Astrocyte (in vitro differentiated cells and primary cell): ENCODE measurements at regions not wholly inside any gene's neighbourhood (a gene's known extent, or its start where the extent isn't known, plus 50 kb on each side); places are given as distances from the start of the nearest gene placed in this dataset.

ENCODE experiments used
- DNase-seq: peaks from one replicate; pipeline ENCODE4 v3.0.0-alpha.2; 2010; ENCODE audit warnings: low read depth
- FAIRE-seq: peaks from 2 replicates; lab custom pipeline; 2011; peaks lifted over from hg19 to GRCh38; lab: Jason Lieb, UNC
- H2AFZ ChIP-seq: 2 replicates; pipeline ENCODE4 v1.6.0; 2012; ENCODE audit warnings: low read depth, low read length, inconsistent platforms
- H3K27ac ChIP-seq: 2 replicates; pipeline ENCODE4 v1.5.1; 2011; ENCODE audit warnings: low read depth, low read length, inconsistent platforms
- H3K27me3 ChIP-seq: 2 replicates; pipeline ENCODE4 v1.6.0; 2011; ENCODE audit warnings: low read length, inconsistent platforms; ENCODE audit not compliant: insufficient read depth
- H3K36me3 ChIP-seq: 2 replicates; pipeline ENCODE4 v1.5.1; 2011; ENCODE audit warnings: low read length, inconsistent platforms; ENCODE audit not compliant: insufficient read depth
- H3K4me1 ChIP-seq: 2 replicates; pipeline ENCODE4 v1.5.1; 2011; ENCODE audit warnings: low read length, inconsistent platforms; ENCODE audit not compliant: insufficient read depth
- H3K4me2 ChIP-seq: 2 replicates; pipeline ENCODE4 v1.6.0; 2012; ENCODE audit warnings: low read length, inconsistent platforms
- H3K4me3 ChIP-seq: 2 replicates; pipeline ENCODE4 v1.5.1; 2011; ENCODE audit warnings: low read depth, mild to moderate bottlenecking, low read length, inconsistent platforms; ENCODE audit not compliant: insufficient read depth
- H3K79me2 ChIP-seq: 2 replicates; pipeline ENCODE4 v1.6.0; 2012; ENCODE audit warnings: mild to moderate bottlenecking, low read length, inconsistent platforms; ENCODE audit not compliant: insufficient read depth
- H3K9ac ChIP-seq: 2 replicates; pipeline ENCODE4 v1.6.0; 2012; ENCODE audit warnings: mild to moderate bottlenecking, low read length, inconsistent platforms
- H3K9me3 ChIP-seq: 2 replicates; pipeline ENCODE4 v1.5.1; 2012; ENCODE audit warnings: low read depth, mild to moderate bottlenecking, low read length, inconsistent platforms; ENCODE audit not compliant: insufficient read depth
- H4K20me1 ChIP-seq: 2 replicates; pipeline ENCODE4 v1.6.0; 2012; ENCODE audit warnings: low read length, inconsistent platforms; ENCODE audit not compliant: insufficient read depth
- H3K27ac Mint-ChIP-seq: one replicate; pipeline ENCODE4 v1.8.0; 2021; ENCODE audit warnings: mild to moderate bottlenecking, mixed read lengths; ENCODE audit not compliant: unreplicated experiment
- H3K27me3 Mint-ChIP-seq: one replicate; pipeline ENCODE4 v1.8.0; 2021; ENCODE audit warnings: low read depth, mixed read lengths; ENCODE audit not compliant: unreplicated experiment
- H3K36me3 Mint-ChIP-seq: one replicate; pipeline ENCODE4 v1.8.0; 2021; ENCODE audit warnings: low read depth, mixed read lengths; ENCODE audit not compliant: unreplicated experiment
- H3K4me1 Mint-ChIP-seq: one replicate; pipeline ENCODE4 v1.8.0; 2021; ENCODE audit warnings: low read depth, mixed read lengths; ENCODE audit not compliant: unreplicated experiment
- H3K4me3 Mint-ChIP-seq: one replicate; pipeline ENCODE4 v1.8.0; 2021; ENCODE audit warnings: mild to moderate bottlenecking, moderate library complexity, mixed read lengths; ENCODE audit not compliant: unreplicated experiment
- H3K9me3 Mint-ChIP-seq: one replicate; pipeline ENCODE4 v1.8.0; 2021; ENCODE audit warnings: mild to moderate bottlenecking, mixed read lengths; ENCODE audit not compliant: unreplicated experiment
- EZH2 ChIP-seq: IDR thresholded peaks from 2 replicates; pipeline ENCODE4 v1.6.1; 2012; ENCODE audit warnings: mild to moderate bottlenecking, low read length, inconsistent platforms; ENCODE audit not compliant: insufficient read depth
- TF ChIP-seq, protein P1 (sequence below): IDR thresholded peaks from 2 replicates; pipeline ENCODE4 v1.5.1; 2011; ENCODE audit warnings: low read depth, mild to moderate bottlenecking, inconsistent platforms, low read length, moderate library complexity; ENCODE audit not compliant: insufficient read depth

- Histone ChIP-seq H3K9ac (no peak overlapping the region), H3K4me2 (no peak overlapping the region), H3K4me1 (no peaks in the 10 kb centered on the region), H3K27ac (no peak overlapping the region), H3K4me3 (no peak overlapping the region), H2AFZ (no peak overlapping the region), H4K20me1 (no peaks in the 10 kb centered on the region), H3K9me3 (no peaks in the 10 kb centered on the region), H3K36me3 (no peaks in the 10 kb centered on the region), H3K27me3 (no peaks in the 10 kb centered on the region), H3K79me2 (no peaks in the 10 kb centered on the region)
- DNase-seq = no peak
- H3K36me3 Mint-ChIP-seq = peaks cover 15% of the 10 kb centered on the region
- no peaks in the 10 kb centered on the region for H3K9me3 Mint-ChIP-seq
- peaks cover 2% of the 10 kb centered on the region for H3K27me3 Mint-ChIP-seq
- H3K4me3 Mint-ChIP-seq = no peak overlapping the region
- FAIRE-seq = no peak
- H3K4me1 Mint-ChIP-seq = peaks cover 3% of the 10 kb centered on the region
- TF ChIP-seq, protein P1, sequence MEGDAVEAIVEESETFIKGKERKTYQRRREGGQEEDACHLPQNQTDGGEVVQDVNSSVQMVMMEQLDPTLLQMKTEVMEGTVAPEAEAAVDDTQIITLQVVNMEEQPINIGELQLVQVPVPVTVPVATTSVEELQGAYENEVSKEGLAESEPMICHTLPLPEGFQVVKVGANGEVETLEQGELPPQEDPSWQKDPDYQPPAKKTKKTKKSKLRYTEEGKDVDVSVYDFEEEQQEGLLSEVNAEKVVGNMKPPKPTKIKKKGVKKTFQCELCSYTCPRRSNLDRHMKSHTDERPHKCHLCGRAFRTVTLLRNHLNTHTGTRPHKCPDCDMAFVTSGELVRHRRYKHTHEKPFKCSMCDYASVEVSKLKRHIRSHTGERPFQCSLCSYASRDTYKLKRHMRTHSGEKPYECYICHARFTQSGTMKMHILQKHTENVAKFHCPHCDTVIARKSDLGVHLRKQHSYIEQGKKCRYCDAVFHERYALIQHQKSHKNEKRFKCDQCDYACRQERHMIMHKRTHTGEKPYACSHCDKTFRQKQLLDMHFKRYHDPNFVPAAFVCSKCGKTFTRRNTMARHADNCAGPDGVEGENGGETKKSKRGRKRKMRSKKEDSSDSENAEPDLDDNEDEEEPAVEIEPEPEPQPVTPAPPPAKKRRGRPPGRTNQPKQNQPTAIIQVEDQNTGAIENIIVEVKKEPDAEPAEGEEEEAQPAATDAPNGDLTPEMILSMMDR = no peak
- TF ChIP-seq EZH2 = no peak
- no peak overlapping the region for H3K27ac Mint-ChIP-seq
Measured at GRCh38 chr3:124653071-124653796, 77.0 kb upstream of the UMPS start.

DNA sequence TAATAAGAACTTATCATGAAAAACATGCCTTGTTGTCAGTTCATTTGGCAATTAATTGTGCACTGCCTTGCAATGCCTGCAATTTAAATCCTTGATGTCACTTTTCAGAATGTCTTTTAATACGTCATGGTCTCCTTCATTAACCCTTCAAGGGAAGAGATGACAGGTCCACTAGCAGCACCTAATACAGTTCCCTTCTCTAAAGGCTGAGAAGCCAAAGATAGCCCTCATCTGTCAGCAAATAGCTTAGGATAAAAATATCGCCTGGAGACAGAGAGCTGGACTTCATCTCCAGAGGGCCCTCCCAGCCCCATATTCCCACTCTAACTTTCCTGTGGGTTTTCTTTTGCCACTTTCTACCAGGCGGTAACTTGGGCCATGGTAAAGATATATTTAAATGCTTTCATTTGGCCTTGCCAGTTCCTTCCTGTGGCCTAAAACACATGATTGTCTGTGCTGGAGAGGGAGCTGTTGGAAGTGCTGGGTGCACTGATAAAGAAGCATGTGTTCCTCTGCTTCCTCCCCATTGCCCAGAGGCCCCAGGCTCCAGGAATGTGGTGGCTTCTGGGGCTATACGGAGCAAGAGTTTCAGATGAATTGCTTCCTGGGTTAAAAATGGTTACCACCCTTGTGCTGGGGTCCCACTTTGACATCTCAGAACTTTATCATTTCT lies 76.3 kb upstream of the UMPS start:
- TF ChIP-seq, protein P1 = no peak
- no peak for TF ChIP-seq EZH2
- Mint-ChIP-seq H3K36me3 (peaks cover 17% of the 10 kb centered on the region), H3K27me3 (peaks cover 2% of the 10 kb centered on the region), H3K9me3 (no peaks in the 10 kb centered on the region), H3K4me3 (no peak overlapping the region), H3K27ac (no peak overlapping the region), H3K4me1 (peaks cover 3% of the 10 kb centered on the region)
- H3K9ac ChIP-seq = no peak overlapping the region
- FAIRE-seq (no peak), DNase-seq (no peak)
- H3K27ac ChIP-seq = no peak overlapping the region
- no peaks in the 10 kb centered on the region for H3K4me1 ChIP-seq
- H3K9me3 ChIP-seq = no peaks in the 10 kb centered on the region
- no peaks in the 10 kb centered on the region for H3K79me2 ChIP-seq
- no peak overlapping the region for H3K4me3 ChIP-seq
- no peak overlapping the region for H2AFZ ChIP-seq
- no peaks in the 10 kb centered on the region for H4K20me1 ChIP-seq
- no peaks in the 10 kb centered on the region for H3K36me3 ChIP-seq
- H3K27me3 ChIP-seq = no peaks in the 10 kb centered on the region
- H3K4me2 ChIP-seq = no peak overlapping the region

- no peaks in the 10 kb centered on the region for H3K9me3 Mint-ChIP-seq
- H3K4me1 Mint-ChIP-seq = peaks cover 3% of the 10 kb centered on the region
- no peak for DNase-seq
- Histone ChIP-seq H3K4me3 (no peak overlapping the region), H3K4me1 (no peaks in the 10 kb centered on the region), H3K79me2 (no peaks in the 10 kb centered on the region), H2AFZ (no peak overlapping the region), H3K4me2 (no peak overlapping the region), H3K36me3 (no peaks in the 10 kb centered on the region), H4K20me1 (no peaks in the 10 kb centered on the region), H3K27me3 (no peaks in the 10 kb centered on the region), H3K9me3 (no peaks in the 10 kb centered on the region), H3K9ac (no peak overlapping the region), H3K27ac (no peak overlapping the region)
- no peak overlapping the region for H3K4me3 Mint-ChIP-seq
- peaks cover 19% of the 10 kb centered on the region for H3K36me3 Mint-ChIP-seq
- TF ChIP-seq, protein P1 = no peak
- TF ChIP-seq EZH2 = no peak
- FAIRE-seq = no peak
- no peak overlapping the region for H3K27ac Mint-ChIP-seq
- H3K27me3 Mint-ChIP-seq = peaks cover 2% of the 10 kb centered on the region
Measured at GRCh38 chr3:124654470-124654845, 75.8 kb upstream of the UMPS start.
